Inflammatory macrophage treated with lipopolysaccharide for 1 hour (primary cell): ENCODE measurements at regions not wholly inside any gene's neighbourhood (a gene's known extent, or its start where the extent isn't known, plus 50 kb on each side); places are given as distances from the start of the nearest gene placed in this dataset.

ENCODE experiments used
- DNase-seq, 2 donors: peaks; one replicate each; pipeline ENCODE4 v3.0.0-alpha.2; 2020 to 2022

DNA sequence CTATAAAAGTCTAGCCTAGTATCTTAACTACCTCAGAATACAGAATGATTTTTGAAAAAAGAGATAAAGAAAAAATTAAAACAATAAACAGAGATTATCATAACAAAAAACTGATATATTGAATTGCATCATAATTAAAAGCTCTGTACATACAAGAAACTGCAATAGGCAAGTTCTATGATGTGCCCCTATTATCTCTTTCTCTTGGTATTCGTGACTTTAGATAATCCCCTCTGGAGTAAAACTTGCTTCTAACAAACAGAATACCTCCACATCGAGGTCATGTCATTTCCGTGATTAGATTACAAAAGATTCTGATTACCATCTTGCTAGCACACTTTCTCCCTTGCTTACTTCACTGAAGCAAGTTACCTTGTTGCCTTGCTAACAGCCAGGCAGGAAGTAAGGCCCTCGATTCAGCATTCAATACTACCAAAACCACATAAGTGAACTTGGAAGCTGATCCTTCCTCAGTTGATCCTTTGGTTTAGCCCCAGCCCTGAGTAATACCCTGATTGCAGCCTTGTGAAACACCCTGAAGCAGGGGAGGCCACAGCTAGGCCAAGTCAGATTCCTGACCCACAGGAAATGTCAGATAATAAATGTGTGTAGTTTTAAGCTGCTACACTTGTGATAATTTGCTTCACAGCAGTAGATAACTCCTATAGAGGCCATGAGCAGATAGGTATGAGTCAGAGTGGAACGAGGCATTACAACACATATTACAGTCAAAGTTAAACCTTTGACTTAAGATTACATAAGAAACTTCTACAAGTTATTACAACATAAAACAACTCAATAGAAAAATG, 53.7 kb upstream of the TMX4 start:
- peak; percentile 72 to 76 for DNase-seq

DNA sequence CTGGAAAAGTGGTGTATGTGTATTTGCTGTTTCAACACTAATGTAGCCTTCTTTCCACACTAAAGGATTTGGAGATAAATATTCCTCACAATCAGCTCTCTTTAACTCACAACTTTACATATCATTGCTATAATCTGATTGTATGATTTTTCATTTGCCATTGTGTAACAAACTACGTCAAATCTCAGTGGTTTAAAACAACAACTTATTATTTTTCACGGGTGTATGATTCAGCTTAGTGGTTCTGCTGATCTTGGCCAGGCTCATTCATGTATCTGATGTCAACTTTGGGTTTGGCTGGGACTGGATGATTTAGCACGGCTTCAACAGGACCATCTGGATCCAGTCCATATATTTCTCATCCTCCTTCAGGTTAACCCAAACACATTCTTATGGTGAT, 55.4 kb upstream of the TMX4 start:
- DNase-seq, result no peak

DNA sequence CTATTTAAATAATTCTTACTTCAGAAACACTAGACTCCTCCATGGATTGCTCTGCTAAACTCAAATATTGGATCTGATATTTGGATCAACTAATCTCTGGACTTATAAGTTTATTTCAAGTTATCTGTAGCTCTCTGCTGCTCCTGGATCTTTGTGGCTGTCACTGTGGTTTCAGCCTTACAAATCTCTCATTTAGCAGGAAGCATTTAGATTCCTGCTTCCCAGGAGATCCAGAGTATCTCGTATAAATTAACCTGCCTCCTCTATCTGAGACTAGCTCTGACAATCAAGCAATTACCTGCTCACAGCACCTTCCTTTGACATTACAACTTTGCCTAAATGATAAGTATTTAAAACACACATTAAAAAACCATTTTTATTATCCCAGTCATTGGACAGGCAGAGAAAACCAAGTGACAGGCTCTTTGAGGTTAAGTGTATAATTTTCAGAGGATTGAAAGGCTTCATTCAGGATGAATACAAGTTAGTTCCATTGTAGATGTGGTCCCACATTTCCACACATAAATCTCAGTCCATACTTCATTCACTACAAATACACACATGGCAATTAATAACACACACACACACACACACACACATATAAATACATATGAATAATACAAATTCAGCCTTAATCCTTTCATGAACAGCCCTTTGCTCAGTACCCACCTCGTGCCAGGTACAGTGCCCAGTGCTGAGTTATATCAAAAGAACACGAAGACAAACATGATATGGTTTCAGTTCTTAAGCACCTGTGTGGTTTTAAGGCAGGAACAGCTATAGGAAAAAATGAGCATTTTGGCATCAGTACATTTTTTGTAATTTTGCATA, 55.5 kb upstream of the PLCB1 start:
- no peak for DNase-seq

DNA sequence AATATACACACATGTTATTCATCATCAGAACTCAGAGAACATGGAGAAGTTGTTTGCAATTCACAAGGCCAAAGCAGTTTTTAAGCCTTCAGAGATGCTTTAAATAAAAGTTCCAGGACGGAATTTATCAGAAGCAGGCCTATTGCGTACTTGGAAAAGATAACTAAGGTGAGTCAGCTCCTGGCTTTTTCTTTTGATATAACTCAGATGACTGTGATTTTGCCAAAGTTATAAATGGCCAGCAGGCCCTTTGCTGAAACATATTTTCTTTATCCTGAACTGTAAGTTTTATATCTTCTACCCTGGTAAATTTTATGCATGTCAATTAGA, 55.0 kb upstream of the PLCB1 start:
- DNase-seq, result no peak

DNA sequence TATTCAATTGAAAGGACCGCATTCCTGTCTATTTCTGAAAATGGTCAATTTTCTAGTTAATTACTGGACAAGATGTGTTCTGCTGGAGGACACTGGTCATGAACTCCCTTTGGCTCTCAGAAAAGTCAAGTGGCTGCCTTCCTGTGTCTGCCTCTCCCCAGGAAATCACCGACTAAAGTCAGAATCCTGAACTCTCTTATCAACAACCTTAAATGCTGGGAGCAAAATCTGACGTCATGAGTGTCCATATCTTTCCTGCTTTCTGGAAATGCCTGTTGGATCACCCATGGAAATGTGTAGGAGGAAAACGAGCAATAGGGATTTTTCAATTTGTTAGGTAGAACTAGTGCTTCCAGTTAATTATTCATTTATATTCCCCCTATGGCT, 53.5 kb upstream of the PLCB1 start:
- DNase-seq, result no peak

DNA sequence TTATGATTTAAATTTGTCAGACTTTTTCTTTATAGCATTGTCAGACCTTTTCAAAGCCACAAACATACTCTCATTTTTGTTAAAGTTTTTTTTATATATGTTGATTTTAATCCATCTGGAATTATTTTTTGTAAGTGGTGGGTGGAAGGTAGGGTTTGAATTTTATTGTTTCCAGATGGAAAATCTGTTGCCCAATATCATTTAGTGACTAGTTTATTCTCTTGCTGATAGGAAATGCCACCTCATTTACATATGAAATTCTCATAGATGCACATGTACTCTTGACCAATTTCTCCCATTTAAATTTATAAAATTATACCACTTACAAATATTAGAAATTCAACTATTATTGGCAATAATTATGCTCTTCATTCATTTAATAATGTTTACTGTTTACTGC, 52.1 kb upstream of the PLCB1 start:
- no peak for DNase-seq

DNA sequence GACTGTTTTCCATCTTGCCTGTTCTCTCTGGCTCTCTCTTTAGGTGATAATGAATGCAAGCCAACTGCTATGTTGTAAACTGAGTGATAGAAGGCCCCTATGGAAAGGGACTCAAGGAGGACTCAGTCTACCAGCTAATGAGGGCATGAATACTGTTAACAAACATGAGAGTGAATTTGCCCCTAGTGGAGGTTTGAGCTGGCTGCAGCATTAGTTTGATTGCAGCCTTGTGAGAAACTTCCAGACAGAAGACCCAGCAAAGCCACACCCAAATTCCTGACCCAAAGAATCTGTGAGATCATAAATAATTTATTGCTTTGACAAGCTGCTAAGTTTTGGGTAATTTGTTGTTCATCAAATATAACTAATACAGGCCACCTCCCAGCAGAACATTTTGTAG, 50.0 kb upstream of the PLCB1 start:
- peak in 1 of 2 donors; percentile 14 for DNase-seq
